H4 (cell line): ENCODE measurements at regions not wholly inside any gene's neighbourhood (a gene's known extent, or its start where the extent isn't known, plus 50 kb on each side); places are given as distances from the start of the nearest gene placed in this dataset.
"Not testable (repeated sequence)": the region's sequence is repeated elsewhere in the genome, so short reads cannot be mapped to it uniquely, and the experiment has no call there.

Source experiments
- DNase-seq: peaks from one replicate; pipeline ENCODE4 v3.0.0-alpha.2; 2015; ENCODE audit warnings: low spot score

- DNase-seq = no peak
Measured at GRCh38 chr6:169933251-169933821, 181.9 kb downstream of the ERMARD start.

GRCh38 chr6:169932491-169932890 lies 181.1 kb downstream of the ERMARD start:
- DNase-seq = no peak

DNA sequence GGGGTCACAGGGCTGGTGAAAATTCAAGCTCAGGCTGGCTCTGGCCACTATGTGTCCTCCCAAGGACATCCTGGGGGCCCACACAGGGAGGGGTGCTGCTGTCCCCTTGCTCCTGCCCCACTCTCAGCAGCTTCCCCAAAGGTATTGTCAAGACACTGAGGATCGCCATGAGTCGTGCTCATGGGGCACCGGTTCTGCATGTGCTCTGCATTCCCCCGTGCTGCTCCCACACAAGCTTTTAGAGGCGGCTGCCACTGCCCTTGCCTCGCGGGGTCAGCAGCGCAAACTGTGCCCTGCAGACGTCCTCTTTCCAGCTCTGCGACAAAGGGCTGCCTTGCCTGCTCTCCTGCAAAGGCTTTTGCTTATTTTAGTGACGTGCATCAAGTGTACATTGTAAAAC lies 179.8 kb downstream of the ERMARD start:
- DNase-seq = no peak

GRCh38 chr6:169930799-169931198 lies 179.4 kb downstream of the ERMARD start:
- no peak for DNase-seq

- no peak for DNase-seq
Measured at GRCh38 chr6:169927711-169928110, 176.3 kb downstream of the ERMARD start.

GRCh38 chr6:169926617-169927417 lies 175.4 kb downstream of the ERMARD start:
- DNase-seq = no peak

DNA sequence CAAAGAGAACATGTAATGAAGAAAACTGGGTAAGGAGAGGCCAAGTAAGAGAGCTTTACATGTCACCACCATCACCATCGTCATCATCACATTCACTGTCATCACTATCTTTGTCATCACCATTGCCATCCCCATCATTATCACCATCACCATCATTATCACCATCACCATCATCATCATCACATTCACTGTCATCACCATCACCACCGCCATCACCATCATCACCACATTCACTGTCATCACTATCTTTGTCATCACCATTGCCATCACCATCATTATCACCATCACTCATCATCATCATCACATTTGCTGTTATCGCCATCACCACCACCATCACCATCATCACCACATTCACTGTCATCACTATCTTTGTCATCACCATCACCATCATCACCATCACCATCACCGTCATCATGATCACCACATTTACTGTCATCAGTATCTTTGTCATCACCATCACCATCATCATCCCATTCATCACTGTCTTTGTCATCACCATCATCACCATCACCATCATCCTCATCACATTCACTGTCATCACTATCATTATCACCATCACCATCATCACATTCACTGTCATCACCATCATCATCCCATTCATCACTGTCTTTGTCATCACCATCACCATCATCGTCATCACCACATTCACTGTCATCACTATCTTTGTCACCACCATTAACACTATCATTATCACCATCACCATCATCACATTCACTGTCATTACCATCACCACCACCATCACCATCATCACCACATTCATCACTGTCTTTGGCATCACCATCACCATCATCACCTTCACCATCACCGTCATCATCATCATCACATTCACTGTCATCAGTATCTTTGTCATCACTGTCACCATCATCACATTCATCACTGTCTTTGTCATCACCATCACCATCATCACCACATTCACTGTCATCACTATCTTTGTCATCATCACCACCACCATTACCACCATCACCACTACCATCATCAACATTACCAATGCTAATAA lies 172.3 kb downstream of the ERMARD start:
- DNase-seq = no peak

DNA sequence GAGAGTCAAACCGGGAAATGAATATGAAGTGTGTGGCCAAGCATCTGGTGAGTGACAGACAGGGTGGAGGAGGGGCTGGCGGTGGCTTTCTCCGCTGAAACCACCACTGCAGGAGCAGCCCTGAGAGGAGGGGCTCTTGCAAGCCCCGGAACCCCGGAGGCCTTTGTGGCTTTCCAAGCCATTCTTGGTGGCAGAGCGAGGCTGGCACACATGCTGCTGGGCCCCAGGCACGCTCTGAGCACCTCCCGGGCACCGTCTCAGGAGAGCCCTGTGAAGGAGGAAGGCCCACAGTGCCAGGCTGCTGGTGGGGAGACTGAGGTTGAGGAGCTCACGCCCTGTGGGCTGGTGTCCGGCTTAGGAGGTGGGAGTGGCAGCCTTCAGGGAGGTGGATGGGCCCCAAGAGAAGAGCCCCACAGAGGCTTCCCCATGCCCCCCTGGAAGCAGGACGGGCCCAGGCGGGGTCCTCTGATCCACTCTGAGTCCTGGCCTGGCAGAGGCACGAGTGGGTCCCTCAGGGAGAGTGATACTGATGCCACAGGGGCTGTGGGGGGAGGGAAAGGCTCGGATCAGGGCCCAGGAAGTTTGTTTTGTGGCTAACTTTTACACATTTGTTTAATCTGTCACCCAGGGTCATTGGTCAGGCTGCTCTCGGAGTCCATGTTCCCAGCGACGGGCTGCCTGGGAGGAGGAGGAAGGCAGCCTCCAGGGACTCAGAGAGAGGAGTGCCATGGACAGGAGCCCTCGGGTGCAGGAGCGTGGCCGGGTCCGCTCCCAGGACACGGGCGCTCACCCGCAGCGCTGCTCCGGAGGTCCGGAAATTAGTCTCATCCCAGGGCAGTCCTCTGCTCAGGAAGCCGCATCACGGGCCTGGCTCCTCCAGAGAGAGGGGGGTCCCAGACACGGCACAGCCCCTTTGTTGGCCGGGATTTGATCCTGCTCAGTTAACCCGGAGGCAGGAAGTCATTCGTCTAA lies 170.7 kb downstream of the ERMARD start:
- no peak for DNase-seq

- no peak for DNase-seq
Measured at GRCh38 chr6:169921217-169921616, 169.8 kb downstream of the ERMARD start.

- DNase-seq = no peak
Measured at GRCh38 chr6:169920359-169921020, 169.1 kb downstream of the ERMARD start.

DNA sequence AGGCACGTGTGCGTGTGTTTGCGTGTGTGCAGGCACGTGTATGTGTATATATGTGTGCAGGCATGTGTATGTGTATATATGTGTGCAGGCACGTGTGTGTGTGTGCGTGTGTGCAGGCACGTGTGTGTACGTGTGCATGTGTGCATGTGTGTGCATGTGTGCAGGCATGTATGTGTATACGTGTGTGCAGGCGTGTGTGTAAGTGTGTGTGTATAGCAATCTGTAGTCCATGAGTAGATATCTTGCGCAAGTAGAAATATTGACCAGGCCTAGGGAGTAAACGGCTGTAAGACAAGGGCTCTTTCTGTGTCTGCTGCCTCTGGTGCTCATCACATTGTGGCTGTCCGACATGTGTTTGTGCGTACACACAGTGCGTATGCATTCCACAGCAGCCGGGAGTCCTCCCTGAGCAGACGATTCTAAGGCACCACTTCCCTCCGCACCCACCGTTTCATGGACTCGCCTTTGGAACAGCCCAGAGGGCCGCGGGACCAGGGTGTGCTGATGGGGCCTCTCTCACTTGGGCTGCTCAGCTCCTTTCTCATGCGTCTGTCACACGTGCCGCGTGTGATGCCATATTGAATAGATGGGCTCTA lies 167.6 kb downstream of the ERMARD start:
- no peak for DNase-seq

DNA sequence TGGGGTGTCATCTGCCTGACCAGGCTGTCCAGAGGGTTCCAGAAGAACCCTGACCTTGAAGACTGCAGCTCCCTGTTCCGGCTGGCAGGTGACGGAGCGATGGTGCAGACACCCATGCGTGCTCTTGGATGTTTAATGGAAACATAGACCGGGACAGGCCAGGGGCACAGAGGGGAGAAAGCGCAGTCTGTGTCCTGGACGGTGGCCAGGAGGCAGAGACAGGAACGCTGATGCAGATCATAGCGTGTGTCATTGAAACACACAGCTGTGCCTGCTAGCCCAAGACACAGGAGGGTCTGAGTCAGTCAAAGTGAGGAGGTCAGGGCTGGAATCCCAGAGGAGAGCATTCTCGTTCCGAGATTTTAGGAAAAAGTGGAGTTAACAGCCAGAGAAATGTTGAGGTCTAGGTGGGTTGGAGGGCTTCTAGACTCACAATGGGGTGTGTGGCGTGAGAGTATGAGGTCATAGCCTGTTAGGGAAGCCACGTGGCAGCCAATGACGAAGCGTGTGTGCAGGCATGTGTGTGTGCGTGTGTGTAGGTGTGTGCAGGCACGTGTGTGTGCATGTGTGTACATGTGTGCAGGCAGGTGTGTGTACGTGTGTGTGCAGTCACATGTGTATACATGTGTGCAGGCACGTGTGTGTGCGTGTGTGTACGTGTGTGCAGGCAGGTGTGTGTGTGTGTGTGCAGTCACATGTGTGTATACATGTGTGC lies 167.0 kb downstream of the ERMARD start:
- DNase-seq = no peak

GRCh38 chr6:169917153-169917552 lies 165.7 kb downstream of the ERMARD start:
- no peak for DNase-seq

DNA sequence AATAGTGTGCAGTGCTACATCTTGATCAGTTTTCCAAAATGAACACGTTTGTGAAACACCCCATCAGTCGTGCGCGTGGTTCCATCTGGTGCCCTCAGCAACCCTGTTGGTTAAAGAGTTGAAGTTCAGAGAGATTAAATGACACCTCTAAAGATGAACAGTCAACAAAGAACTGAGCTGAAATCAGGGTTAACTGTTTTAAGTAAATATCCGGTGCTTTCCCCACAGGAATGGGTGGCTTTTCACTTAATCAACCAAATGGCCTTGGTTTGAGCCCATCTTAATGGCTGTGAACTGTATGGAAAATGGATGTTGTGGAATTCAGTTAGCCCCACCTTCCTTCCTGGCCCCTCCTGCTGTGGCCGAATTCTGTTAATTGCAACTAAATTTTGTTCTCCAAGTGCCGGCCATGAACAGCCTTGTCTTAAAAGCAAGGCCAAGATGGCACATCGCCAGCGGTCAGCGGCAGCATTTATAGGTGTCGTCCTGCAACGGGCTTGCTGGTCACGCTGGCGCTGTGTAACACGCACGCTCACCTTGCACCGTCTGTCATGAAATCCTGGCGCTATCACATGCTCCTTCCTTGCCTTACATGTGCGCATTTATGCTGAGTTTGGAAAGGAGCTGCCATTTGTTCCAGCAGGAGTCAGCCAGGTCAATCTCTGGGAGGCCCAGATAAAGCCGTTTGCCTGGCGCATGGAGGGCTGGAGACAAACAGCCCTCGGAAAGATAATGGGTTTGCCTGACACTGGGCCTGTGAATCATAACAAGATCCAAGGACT lies 164.5 kb downstream of the ERMARD start:
- no peak for DNase-seq

DNA sequence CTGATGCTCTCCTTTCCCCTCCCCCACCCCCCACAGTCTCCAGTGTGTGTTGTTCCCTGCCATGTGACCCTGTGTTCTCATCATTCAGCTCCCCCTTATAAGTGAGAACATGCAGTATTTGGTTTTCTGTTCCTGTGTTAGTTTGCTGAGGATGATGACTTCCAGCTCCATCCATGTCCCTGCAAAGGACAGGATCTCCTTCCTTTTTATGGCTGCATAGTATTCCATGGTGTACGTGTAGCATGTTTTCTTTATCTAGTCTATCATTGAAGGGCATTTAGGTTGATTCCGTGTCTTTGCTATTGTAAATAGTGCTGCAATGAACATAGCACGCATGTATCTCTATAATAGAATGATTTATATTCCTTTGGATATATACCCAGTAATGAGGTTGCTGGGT lies 162.3 kb downstream of the ERMARD start:
- not testable (repeated sequence) for DNase-seq

GRCh38 chr6:169913096-169913638 lies 161.7 kb downstream of the ERMARD start:
- DNase-seq = no peak

GRCh38 chr6:169912266-169913095 lies 161.1 kb downstream of the ERMARD start:
- DNase-seq = no peak
